NK-92 treated with Interleukin-12 subunit alpha and Interleukin-12 subunit beta, amount 100 ng/mL, for 24 hours (cell line): ENCODE measurements at regions not wholly inside any gene's neighbourhood (a gene's known extent, or its start where the extent isn't known, plus 50 kb on each side); places are given as distances from the start of the nearest gene placed in this dataset.

Experiments used
- DNase-seq: peaks from one replicate; lab custom pipeline; 2025; lab: John Stamatoyannopoulos, UW

DNA sequence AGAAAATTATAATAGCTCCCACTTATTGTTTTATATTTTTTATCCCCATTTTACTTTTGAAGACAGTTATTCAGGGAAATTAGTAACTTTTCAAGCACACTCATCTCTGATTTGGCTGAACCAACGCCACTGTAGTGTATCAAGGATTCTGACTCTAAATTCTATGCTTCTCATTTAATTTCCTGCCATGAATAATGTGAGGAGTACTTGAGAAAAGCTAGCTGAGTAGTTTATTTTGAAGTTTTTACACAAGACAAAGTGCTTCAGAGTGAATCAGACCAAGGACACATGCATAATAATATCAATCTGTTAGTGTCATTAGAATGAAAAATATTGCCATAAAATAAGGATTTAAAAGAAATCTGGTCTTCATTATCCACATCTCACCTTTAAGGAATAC lies 329.9 kb downstream of the SLITRK6 start:
- DNase-seq: no peak

DNA sequence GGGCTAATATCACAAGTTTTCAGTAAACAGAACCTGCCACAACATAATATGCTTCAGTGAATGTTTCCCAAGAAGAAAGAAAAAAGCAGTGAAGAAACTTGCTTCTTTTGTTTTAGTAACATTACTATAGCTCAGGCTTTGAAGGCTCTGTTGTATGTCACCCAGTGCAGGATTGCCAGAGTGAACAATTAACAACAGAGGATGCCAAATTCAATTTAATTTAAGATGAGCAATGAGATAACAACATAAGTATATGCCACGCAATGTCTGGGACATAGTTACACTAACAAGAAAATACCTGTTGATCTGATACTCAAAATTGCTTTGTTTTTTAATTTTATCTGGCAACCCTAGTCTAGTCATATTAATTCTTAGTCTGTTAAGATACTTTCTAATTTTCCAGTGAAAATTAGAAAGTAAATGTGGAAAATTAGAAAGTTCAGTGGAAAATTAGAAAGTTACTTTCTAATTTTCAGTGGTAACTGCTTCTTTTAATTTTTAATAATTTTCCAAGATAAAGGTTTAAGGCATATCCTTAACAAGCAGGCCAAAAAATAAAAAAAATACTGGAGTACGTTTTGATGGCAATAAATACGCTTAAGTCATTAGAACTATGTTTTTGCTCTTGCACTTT lies 336.3 kb downstream of the SLITRK6 start:
- DNase-seq: no peak

DNA sequence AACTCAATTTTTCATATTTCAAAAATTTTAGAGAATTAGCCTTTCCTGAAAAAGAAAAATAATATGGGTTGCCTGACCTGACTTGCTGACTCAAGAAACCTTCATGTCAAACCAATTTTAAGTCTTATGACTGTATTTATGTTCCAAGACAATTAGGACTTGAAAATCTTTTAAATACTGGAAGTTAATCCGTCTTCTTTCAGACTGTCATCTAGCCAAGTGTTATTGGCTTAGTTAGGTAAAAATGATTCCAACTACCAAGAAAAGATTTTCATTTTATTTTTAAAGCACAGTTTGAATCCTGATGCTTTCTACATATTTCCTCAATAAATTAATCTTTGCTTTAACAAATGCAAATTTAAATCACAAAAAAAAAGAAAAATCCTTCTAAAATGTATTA lies 337.6 kb downstream of the SLITRK6 start:
- DNase-seq: no peak

DNA sequence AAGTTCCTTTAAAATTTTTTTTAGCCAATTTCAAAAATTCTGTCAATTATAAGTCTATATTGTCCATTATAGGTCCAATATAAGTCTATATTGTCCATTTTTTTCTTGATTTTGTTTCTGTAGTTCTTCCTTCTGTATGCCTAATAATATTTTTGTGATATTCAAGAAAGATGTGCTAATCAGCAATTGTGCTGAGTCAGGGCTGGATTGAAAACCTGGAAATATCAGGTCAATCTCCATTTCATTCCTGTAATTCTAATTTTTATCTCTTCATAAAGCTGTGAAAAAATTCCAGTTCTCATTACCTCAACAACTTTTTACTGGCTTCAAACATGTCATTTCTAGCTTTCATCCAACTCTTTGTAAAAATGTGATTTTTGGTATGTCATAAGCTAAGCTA lies 353.7 kb downstream of the SLITRK6 start:
- DNase-seq: no peak

DNA sequence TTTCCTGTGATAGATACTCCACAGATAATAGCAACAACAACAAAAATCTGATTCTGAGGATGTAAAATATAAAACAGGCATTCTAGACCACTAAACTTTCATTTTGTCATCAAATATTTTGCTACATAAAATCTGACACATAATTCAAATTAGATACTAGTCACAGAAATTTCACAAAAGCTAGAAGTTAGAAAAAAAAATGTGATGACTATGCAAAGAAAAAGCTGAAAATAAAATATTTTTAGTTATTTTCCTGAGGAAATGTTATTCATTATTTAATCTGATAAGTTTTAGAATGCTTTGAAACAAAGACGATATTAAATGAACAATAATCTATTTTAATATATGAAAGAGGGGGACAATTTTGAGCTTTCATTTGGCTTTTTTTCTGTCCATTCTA lies 357.2 kb downstream of the SLITRK6 start:
- no peak for DNase-seq

DNA sequence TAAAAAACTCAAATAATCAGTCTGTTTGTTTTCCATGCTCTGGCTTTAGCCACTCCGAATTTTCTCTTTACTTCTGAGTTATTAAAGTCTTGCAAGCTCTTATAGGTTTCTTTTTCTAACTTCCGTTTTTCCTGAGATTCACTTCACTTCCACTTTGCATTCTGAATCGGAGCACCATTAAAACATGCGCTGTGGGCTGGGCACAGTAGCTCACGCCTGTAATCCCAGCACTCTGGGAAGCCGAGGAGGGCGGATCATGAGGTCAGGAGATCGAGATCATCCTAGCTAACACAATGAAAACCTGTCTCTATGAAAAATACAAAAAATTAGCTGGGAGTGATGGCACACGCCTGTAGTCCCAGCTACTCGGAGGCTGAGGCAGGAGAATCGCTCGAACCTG lies 357.9 kb downstream of the SLITRK6 start:
- DNase-seq: no peak

DNA sequence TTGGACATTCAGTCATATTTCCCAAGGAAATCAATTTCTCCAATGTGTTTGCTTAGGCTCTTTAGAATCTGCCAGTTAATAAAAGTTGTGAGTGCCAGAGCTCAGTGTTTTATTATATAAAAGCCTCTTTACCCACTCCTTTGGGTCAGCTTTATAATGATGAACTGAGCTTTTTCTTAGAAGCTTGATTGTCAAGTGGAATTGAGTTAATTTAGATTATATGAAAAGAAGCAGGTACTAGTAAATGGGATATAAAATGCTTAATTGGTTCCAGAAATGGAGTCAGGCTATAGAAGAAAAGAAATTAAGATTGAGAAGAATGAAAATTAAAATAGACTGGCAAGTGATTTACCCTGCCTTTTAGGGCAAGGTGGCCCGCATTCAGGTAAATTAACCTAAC lies 363.2 kb downstream of the SLITRK6 start:
- DNase-seq: no peak

DNA sequence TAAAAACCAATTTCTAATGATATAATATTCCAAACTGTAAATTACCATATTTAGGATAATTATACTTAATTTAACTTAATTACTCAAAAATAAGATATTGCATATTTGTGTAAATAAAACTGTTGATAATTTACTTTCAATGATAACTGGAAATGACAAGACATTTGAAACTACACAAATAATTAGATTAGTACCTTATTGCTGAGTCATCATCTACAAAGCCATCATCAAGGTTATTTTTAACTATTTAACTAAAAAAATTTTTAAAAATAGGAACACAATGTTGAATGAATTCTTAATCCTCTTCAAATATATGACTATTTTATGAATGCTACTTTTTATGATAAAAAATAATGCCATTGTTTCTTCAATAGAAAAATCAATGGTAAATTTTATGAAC lies 364.3 kb downstream of the SLITRK6 start:
- DNase-seq: no peak

DNA sequence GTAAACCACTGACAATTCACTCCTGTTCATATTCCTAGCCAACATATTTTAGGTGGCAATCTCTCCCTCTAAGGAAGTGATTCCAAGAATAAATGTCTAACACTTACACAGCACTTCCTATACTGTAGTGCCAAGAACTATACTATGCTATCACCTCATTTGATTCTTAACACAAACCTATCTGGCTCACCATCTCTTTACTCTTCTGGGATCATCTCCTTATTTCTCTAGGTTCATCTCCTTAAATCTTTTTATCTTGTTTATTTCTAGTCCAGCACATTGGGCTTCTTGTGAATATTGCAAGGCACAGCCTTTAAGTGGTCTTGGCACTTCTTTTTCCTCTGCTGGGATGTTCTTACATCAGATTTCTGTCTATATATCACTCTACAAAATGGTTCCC lies 366.3 kb downstream of the SLITRK6 start:
- no peak for DNase-seq

DNA sequence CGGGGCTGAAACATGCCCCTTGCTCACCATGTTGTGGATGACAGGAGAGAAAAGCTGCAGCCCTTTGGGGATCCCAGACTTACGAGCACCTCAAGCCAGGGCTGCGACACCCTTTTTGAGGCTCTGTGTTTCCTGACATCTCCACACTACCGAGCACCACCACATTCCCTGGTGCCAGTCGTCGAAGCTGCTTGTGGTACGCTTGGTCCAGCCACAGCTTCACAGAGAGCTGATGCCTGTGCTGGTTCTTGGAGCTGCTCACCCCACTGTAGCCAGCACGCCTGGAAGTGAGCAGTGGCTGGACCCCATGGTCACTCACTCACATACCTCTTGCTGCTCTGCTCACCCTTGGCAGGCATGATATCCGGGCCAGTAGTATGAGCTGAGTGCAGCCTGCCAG lies 367.5 kb downstream of the SLITRK6 start:
- DNase-seq: no peak

DNA sequence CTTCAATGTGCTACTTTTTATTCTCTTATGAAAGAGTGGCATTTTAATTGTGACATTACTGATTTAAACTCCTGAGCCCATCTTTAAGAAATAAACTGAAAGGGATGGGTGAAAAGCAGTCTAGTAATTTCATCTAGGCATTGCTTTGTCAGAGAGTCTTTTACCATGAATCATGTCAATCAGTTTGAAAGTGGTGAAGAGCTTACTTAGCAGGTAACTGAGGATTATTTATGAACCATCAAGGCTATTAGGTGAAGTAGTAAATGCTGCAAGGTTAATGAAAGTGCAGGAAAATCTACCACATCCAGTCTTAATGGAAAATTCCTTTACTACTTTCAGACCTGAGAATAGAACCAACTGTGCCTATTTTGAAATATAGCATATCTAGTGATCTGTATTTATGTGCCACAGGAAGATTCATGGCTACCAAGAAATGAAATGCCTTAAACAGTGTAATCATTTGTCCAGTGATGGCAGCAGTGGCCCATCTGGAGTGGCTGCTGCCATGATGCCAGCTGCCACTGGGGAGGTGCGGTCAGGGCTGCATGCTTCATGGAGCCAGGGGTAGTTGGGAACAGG lies 368.9 kb downstream of the SLITRK6 start:
- DNase-seq: no peak

DNA sequence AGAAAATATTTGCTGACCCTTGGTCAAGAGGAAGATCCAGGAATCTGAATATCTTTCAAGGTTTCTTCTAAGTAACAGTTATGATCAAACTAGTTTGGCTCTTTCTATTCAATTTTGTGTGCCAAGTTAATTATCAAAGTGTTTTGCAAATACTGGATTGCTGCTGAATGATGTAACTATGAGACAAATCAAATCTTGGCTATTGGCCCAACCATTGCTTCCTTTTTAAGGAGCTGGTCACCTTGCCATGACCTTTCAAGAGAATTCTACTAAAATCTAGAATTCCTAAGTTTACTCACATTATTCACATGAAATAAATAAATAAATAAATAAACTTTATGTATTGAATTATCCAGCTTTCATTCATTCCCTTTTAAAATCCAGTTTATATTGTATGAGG lies 371.8 kb downstream of the SLITRK6 start:
- DNase-seq: no peak

DNA sequence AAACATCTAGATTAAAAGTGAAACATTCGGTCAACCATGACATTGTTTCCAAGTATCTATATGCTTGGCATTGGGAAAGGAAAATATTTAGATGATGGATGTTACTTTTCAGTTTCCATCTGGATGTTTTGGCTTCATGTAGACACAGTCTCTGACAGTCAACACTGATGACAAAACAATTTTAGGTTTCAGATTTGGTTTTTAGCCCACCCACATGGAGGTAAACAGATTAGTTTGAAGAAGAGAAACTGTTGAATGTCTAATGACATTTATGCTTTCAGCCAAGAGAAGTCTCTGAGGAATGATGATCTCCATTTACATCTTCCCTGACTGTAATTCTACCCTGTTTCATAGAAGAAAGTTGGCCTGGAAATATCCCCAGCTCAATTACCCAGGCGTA lies 379.1 kb downstream of the SLITRK6 start:
- DNase-seq: no peak

DNA sequence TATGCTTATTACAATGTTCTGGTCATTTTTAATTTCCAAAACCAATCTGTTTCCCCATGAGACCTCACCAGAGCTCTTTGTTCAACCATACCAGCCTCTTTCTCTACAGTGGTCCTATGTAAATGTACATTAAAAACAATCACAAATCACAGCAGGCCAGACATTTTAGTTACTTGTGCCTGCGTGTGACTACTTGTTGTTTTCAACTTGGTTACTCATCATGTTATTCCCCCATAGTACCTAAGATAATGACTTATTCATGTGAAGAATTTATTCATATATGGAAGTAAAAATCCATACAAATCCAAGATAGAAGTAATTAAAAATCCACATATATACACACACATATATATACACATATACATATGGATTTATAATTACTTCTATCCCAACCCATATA lies 379.6 kb downstream of the SLITRK6 start:
- DNase-seq: no peak

DNA sequence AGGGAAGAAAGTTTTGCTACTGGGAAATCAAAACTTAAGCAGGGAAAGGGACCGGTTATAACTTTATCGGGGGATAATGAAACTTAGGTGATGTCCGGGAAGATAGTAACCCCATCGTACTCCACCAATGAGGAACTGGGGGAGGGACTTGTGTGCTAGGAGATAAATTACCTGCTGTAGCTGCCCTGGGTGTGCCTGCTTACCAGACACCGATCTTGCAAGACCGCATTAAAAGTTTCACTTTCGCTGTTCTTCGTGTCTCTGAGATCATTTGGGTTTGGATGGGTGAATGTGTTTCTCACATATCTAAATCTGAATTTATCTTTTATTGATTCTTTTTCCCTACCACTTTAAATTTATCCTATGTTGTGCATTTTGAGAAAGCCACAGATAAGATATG lies 381.4 kb downstream of the SLITRK6 start:
- DNase-seq: no peak

DNA sequence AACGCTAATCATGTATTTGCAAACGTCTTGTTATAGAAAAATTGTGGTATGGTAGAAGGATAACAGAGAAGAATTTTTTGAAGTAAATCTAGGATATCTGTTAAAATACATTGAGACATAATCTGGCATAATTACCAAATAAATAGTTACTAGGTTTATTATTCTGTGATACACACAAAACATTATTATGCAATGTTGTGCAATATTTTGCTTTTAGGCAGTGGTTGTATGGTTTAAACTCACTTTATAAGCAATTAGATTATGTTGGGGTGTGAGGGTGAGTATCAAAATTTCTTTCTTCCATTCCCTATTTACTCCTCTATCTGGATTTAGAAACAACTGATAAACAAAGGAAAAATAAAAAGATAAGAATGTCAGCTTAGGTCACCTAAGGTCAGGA lies 385.6 kb downstream of the SLITRK6 start:
- no peak for DNase-seq

DNA sequence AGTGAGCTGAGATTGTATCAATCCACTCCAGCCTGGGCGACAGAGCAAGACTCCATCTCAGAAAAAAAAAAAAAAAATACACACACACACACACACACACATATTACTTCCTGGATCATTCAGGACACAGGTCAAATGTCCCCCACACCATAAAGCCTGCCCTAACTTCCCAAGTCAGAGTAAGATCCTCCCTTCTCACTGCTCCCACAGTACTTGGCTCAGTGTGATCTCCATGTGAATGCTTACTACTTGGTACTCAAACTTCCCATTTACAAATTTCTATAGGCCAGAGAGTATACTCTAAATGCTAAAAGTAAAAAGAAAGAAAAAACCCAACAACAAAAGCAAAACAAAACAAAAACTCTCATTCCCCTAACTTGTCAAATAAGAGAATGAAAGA lies 386.8 kb downstream of the SLITRK6 start:
- no peak for DNase-seq

DNA sequence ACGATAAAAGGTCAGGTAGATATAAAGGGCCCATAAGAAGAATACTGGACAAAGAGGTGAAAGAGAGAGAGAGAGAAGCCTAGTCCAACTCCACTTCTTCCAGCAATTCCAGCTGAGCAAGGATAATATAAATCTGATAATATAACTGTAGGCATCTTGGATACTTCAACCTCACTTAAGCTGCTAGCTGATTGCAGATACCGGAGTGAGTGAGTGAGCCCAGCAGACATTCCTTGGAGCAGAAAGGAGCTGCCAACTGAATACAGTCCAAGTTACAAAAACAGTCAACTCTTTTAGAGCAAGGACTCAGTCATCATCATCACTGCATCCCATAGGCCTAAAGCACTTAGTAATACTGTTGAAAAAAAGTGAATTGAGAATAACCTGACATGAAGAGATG lies 387.6 kb downstream of the SLITRK6 start:
- no peak for DNase-seq

DNA sequence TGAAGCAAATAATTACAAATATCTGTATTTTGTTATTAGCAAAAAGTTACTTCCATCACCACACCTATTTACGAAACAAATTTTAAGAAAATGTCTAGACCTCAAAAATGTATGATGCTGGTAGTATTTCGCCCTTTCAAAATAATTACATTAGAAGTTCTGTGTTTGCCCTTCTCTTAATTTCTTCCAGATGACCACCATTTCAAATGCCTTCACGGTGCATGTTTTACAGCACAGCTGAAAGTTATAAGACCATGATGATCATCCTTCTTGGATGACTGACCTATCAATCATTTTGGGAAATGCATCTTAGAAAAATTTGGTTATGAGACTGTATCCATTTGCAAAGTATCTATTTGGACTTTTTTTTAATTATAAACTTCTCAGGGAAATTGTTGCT lies 390.8 kb downstream of the SLITRK6 start:
- DNase-seq: no peak

DNA sequence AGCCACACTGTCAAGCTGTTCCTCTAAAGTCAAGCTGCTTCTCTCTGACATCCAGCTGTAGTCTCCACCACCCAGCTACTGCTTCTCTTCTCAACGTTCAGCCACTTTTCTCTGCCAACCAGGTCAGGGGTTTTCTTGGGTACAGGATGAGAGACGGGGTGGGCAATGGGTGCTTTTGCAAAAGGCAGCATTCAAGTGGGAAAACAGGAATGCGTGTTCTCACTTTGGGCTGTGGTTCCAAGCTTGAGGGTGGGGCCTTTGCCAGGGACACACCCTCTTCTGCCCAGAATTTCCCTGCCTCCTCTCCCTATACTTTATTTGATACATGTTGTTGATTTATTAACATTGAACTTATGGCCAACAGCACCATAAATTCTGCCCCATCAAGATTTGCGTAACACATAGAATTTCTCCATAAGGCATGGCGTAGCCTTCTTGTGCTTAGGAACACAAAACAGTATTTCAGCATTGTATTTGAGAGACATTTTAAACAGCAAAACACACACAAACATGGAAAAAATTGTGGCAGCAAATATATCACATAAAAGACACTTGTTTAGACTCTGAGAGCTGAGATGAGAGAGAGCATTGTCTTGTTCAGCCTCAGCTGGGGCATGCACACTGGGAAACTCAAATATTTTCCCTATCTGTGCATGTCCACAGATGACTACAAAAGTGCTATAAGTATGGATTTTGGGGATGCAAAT lies 392.8 kb downstream of the SLITRK6 start:
- DNase-seq: no peak

DNA sequence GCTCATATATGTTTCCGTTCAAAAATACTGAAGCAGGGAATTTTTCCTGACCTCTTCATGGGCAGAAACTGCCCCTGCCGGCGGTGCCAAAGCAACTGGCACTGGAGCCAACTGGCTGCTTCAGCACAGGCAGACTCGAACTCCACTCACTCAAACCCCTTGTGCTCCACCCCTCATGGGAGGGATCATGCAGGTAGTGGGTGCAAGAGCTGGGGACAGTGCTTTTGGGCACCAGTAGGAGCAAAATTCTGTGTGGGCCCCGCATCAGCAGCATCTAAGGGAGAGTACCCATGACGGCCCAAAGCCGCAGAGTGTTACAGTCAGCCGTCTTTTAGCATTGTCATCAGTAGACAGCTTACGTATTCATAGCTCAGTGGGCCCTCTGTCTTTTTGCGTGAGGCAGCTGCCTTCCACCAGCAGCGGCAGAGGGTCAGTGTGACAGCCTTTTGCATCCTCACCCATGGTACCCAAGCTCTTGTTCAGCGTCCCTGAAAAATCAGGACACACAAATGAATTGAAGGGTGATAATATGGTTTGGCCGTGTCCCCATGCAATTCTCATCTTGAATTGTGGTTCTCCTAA lies 393.8 kb downstream of the SLITRK6 start:
- DNase-seq: no peak

DNA sequence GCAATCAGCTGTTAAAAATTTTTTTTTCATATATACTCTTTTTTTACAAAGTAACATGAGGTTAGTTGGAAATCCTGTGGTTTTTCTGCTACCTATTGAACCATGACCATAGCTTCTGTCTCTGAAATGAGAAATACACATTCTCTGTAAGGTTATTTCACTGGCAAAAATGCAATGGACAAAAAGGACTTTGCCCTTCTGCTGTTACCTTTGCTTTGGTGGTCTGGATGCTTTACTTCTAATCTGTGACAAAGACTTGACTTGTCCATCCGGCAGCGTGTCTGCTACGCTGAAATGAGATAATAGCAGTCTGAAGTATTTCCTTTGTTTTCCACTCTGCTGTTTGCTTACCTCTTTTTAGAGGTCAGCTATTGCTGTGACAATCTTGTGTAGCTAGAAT lies 412.8 kb downstream of the SLITRK6 start:
- DNase-seq: no peak

DNA sequence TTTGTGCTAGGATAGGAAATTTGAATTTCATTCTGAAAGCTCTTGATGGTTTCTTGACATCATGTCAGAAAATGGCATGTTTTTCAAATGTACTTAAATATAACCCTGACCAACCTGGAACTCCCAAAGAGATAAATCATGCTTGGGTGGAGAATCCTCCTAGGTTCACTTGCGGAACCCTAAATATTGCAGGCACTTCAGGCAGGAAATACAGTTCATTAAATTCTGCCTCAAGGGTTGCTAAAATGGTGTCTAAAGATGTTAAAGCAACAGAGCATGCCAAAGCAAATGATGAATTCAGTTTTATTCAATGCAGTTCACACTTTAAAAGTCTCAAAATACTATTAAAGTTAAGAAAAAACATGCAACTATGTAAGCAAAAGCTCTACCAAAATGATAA lies 415.9 kb downstream of the SLITRK6 start:
- no peak for DNase-seq

DNA sequence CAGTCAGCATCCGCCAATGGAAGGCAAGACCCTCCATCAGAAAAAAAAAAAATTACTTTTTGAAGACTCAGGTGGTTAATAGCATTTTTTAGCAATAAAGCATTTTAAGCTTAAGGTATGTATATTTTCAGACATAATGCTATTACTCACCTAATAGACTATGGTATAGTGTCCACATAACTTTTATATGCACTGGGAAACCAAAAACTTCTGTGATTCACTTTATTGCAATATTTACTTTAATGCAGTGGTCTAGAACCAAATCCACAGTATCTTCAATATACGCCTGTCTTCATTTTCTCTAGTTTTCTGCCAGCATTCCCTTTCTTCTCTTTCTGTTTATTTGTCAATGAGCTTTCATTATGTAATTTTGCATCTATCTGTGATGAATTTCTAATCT lies 418.1 kb downstream of the SLITRK6 start:
- no peak for DNase-seq
